ELF-1 (cell line): ENCODE measurements at regions not wholly inside any gene's neighbourhood (a gene's known extent, or its start where the extent isn't known, plus 50 kb on each side); places are given as distances from the start of the nearest gene placed in this dataset.
"Not testable (repeated sequence)": the region's sequence is repeated elsewhere in the genome, so short reads cannot be mapped to it uniquely, and the experiment has no call there.

Source experiments
- DNase-seq: peaks from one replicate; pipeline ENCODE4 v3.0.0-alpha.2; 2016; ENCODE audit warnings: low read depth, low spot score

DNA sequence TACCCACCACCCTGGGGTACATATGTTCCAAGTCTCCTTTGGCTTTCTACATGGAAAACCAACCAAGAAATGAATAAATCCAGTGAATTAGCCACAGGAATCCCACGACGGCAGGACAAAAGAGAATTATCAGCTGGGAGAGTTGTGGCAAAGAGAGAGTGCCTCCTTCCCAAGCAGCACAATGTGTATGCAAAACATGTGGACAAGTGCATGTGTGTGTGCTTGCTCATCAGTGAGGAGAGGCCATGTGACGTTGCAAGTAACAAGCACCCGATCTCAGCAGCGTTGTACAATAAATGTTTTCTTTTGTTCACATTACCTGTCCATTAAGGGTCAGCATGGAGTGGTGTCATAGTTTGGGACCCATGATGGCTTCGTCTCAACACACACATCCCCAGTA lies 50.0 kb upstream of the EMX2 start:
- no peak for DNase-seq

DNA sequence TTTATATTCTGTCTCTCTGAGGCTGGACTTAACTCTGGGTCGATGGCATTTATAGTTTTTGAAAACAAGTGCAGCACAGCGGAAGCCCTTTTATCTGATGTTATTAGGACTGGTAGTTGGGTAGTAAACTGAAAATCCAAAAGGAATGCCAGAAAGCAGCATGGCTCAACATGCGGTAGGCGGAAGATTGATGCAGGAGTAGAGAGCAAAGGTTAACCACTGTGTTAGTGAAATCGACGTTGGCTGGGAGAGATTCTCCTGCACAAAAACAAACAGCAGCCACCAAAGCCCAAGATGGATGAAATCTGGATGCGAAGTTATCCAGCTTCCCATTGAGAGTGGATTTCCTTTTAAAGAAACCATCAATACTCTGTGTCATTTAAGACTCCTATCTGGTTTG lies 54.5 kb upstream of the EMX2 start:
- DNase-seq = no peak

- DNase-seq = no peak
Observed at GRCh38 chr10:117486606-117487005, 55.9 kb upstream of the EMX2 start.

DNA sequence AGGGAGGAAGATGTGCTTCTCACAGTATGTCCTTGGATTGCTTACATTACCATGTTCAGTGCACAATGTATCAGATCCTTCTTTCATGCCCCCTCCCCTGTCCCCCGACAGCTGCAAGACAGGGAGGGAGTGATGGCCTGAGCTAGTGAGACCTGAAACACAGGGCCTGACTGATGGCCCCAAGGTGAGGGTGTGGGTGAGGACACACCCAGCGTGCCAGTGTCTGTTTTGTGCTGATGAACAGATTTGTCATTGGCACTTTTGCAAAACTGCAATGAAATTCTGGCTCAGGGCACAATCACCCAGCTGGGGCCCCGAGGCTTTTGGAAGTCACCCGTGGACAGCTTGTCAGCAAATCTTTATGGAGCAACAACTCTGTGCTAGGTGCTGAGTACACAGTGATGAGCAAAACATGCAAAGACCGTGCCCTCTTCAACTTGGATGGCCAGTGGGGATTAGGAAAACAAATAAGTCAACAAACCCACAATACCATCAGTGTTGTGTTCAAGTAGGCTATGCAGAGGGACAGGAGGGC lies 59.4 kb upstream of the EMX2 start:
- DNase-seq = no peak

- not testable (repeated sequence) for DNase-seq
Observed at GRCh38 chr10:117481011-117481410, 61.5 kb upstream of the EMX2 start.

DNA sequence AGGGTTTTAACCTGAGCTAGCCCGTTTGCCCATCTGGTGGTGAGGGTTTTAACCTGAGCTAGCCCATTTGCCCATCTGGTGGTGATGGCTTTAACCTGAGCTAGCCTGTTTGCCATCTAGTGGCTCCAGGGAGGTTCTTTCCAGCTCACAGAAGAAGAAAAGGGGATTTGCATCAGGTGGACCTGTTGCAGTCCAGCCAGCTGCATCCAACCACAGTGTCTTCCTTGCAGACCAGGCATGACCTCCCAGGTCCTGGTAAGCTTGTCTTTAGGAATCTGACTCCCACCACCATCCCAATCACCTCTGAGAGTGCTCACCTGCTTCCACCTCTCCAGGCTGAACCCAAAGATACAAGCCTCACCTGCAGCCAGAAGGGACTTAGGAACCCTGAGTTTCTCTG lies 62.4 kb upstream of the EMX2 start:
- DNase-seq = no peak

GRCh38 chr10:117477961-117478670 lies 64.4 kb upstream of the EMX2 start:
- peak; percentile 35 for DNase-seq

DNA sequence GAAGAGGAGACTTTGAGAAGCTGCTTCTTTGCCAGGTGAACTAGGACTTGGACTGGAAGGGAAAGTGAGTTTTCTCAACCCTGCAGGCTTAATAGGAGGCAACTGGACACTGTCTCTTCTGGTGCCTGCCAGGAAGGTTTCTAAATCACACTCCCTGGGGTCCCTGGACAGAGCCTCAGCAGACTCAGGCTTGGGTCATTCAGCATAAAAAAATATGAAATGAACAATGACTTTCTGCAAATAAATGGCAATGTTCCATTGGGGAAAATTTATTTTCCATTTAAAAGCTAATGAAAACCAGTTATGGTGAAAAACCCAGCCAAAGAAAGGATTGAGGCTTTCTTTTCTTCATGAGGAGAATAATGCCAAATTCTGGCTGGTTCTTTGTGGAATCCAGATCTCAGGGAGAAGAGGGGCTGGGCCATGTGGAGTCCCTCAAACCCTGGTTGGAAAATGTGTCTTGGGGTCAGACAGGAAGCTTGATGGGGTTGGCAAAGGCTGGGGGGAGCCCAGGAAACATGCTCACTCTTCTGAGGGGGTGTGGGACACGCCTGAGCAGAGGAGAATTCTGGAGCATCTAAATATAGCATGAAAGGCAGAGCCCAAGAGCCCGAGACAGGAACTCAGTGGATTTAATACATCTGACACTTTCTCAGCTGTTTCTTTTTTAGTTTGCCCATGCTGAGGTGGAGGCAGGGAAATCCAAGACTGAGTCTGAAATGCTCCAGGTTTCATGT lies 65.2 kb upstream of the EMX2 start:
- DNase-seq = no peak

DNA sequence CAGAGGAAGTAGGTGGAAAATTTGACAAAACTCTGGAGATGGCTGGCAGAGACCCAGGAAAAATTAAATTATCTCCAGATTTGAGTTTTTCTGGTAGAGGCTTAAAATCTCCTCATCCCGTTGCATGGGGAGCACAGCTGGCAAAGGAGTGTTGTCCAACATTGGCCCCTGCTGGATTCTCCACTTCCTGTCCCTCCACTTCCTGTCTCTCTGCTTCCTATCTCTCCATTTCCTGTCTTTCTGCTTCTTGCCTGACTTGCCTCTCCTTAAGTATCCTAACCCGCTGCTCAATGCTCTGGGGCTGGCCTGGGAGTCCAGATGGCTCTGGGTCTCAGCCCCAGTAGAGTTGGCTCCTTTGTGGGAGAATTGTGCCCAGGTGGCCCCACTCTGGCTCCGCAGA lies 65.8 kb upstream of the EMX2 start:
- no peak for DNase-seq

- DNase-seq = no peak
Observed at GRCh38 chr10:117476281-117476680, 66.3 kb upstream of the EMX2 start.

GRCh38 chr10:117472872-117473271 lies 69.7 kb upstream of the EMX2 start:
- no peak for DNase-seq

DNA sequence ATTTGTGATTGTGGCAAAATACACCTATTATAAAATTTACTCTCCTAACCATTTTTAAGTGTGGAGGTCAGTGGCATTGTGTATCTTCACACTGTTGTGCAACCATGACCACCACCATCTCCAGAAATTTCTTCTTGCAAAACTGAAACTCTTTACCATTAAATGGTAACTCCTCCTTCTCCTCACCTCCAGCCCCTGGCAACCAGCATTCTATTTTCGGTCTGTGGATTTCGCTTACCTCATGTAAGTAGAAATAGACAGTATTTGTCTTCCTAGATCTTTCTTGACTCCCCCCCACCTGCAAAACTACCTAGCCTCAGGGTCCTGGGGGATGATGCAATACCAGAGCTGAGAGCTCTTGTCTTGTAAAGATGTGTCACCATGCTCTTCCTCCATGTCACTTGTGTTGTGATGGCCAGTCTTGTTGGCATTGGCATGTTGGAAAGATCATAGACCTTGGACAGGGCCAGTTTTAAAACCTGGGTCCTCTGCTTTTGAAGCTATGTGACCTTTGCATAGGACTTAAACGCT lies 71.1 kb upstream of the EMX2 start:
- DNase-seq = no peak

DNA sequence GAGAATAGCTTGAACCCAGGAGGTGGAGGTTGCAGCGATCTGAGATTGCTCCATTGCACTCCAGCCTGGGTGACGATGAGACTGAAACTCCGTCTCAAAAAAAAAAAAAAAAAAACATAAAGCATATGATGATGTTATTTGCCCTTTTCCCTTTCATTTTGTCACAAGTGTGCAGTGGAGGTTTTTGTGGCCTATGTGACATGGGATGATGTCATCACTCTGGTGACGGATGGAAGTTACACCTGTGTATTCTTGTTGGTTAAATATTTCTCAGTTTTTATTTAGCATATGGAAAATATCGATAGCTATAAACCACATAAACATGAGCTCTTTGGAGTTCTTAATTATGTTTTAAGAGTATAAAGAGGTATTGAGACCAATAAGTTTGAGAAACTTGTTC lies 71.8 kb upstream of the EMX2 start:
- DNase-seq = no peak

DNA sequence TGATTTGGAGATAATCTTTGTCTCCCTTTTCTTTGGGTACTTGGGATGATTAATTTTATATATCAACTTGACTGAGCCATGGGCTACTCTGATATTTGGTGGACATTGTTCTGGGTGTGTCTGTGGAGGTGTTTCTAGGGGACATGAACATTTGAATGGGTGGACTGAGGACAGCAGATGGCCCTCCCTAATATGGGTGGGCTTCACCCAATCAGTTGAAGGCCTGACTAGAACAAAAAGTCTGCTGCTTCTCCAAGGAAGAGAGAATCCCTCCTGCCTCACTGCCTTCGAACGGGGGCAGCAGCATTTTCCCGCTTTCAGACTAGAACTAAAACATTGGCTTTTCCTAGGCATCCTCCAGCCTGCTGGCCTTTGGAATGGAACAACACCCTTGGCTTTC lies 73.9 kb upstream of the EMX2 start:
- DNase-seq = no peak

GRCh38 chr10:117464176-117464575 lies 78.4 kb upstream of the EMX2 start:
- no peak for DNase-seq

GRCh38 chr10:117463545-117463920 lies 79.0 kb upstream of the EMX2 start:
- no peak for DNase-seq

DNA sequence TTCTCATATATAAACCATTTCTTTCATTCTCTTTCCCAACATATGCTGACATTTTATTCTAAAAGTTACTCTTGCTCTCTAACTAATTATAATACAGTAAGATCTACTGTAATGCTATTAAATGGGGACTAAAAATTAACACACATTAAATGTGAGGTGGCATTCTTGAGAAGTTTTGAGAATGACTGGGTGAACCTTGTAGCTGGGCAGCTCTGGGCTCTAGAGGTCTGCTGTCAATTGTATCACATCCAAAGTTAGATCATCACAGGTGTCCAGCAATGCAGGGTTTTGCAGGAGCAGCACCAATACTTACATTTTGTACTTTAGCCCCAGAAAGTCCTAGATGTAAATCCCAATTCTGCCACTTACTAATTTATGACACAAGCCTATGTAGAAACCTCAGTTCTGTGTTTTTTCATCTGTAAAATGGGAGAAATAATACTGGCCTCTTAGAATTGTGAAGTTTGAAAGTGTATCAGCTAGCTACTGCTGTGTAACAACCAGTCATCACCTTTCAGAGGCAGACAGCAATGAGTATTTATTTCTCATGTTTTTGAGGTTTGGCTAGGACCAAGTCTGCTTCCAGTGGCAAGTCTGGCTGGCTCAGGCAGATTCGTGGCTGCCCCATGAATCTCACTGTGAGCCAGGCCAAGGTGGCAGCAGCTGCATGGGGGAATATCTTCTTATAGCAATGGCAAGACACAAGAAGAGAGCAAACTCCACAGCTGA lies 79.6 kb upstream of the EMX2 start:
- DNase-seq = no peak

GRCh38 chr10:117462424-117462792 lies 80.1 kb upstream of the EMX2 start:
- peak; percentile 44 for DNase-seq

DNA sequence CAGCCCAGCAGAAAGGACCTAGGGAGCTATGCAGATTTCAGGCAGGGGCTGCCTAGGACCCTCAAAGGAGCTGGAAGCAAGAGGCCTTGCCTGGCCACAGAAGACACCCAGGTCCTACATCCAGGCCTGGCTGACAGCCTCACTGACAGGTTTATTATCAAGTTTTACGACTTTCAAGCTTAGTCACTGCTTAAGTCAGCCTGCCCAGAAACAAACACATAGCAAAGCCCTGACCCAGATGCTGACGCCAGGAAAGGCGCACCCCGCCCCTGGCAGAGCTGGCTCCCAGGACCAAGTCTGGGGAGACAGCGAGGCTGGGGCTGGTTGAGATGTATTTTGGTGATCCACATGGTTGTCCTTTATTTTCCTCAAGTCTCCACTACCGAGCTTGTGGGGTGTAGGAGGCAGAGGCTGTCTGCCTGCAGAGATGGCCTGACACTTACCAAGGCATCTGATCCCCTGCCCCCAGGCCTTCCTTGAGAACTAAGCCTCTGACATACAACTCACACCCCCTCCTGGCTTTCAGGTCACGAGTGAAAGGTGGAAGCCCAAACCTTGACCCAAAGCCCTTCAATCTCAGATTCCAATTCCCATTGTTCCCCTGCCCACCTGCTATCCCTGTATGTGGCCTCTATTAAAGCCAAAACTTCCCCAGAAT lies 80.7 kb upstream of the EMX2 start:
- peak; percentile 80 for DNase-seq

DNA sequence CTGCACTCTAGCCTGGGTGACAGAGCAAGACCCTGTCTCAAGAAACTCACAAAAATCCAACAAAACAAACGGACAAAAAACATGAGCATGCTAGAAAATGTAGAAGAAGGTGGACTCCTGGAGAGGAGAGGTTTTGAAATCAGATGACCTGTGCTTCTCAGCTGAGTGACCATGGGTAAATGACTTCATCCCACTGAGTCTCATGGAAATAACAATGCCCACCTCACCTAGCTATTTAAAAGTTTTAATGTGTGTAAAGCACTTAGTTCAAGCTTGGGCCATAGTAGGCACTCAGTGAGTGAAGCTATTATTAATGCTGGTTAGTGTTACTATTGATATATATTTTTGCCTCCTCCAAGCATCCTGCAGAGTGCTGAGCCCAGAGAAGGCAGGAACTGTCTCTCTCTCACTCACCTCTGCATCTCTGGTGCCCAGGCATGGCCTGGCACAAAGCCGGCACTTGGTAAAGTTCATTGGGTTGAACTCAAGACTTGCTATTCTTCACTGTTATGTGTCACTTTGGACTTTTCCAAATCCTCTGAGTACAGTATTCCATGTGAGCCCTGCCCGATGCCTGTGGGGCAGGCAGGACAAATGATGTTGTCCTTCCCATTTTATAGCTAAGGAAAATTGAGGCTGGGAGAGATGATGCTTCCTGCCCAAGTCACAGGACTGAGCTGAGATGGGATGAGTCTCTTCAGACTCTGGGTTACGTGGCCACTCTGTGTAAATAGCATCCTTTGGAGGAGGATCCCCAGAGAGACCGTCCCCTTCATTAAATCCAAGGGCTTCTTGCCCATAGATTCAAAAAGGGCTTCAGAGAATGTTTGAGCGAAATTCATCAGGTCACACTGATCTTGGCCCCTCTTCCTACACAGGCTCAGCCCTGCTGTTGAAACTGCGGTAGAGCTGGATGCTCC lies 81.4 kb upstream of the EMX2 start:
- no peak for DNase-seq

DNA sequence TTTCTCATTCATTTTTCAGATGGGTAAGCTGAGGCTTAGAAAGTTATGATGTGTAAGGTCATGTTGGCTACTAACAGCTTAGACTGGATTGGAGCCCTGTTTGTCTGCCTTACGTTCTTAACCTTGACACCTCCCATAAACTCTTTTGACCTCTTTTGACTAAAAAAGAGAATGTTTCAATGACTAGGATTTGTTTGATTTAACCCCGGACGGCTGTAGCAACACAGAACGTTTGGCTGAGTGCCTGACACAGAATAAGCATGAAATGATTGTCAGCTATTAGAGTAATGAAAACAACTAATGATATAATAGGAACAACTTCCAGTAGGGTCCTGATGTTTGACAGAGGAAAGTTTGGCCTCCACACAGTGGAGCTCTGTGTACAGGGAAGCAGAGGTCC lies 83.3 kb upstream of the PDZD8 start:
- DNase-seq = no peak
